K562 (cell line): ENCODE measurements at regions not wholly inside any gene's neighbourhood (a gene's known extent, or its start where the extent isn't known, plus 50 kb on each side); places are given as distances from the start of the nearest gene placed in this dataset.

ENCODE experiments used
- BACH1 ChIP-seq: fragments of 200-800 bp; sonication (Bioruptor generic); IDR thresholded peaks from 2 replicates; pipeline ENCODE4 v1.6.1; 2016; ENCODE audit warnings: missing genetic modification characterization, missing compliant biosample characterization
- FUS ChIP-seq: fragments of 200-400 bp; formaldehyde crosslinking; optimal IDR thresholded peaks from 2 replicates; pipeline ENCODE3; 2017; ENCODE audit warnings: low read depth, low read length
- POLR2AphosphoS2 ChIP-seq: IDR thresholded peaks from 2 replicates; pipeline ENCODE4 v1.6.1; 2012; ENCODE audit warnings: low read length, improper control_type of control experiment
- RAD21 ChIP-seq, 2 experiments: fragments of 250-450 bp in 1 of 2; fragments of 450-650 bp in 1 of 2; sonication (Bioruptor Pico) in 1 of 2; formaldehyde crosslinking in 1 of 2; IDR thresholded peaks in 1 of 2; conservative IDR thresholded peaks in 1 of 2; 2 replicates each; pipeline versions ENCODE4 v1.4.0 to v1.8.0; 2020 to 2022; ENCODE audit warnings: mild to moderate bottlenecking in 2 of 2, moderate library complexity in 1 of 2
- SRSF3 ChIP-seq: fragments of 200-400 bp; formaldehyde crosslinking; IDR thresholded peaks from 2 replicates; pipeline ENCODE4 v1.6.1; 2016; ENCODE audit warnings: mild to moderate bottlenecking, low read length, moderate library complexity; ENCODE audit not compliant: insufficient read depth
- TAF1 ChIP-seq: IDR thresholded peaks from 2 replicates; pipeline ENCODE4 v1.6.1; 2011; ENCODE audit warnings: mild to moderate bottlenecking, low read length, moderate library complexity; ENCODE audit not compliant: insufficient read depth, control insufficient read depth, severe bottlenecking; ENCODE audit errors: extremely low read depth
- TBP ChIP-seq: optimal IDR thresholded peaks from 2 replicates; pipeline ENCODE3; 2011; ENCODE audit warnings: low read depth, low read length, improper control_type of control experiment
- YY1 ChIP-seq, 3 experiments: IDR thresholded peaks; 2 replicates each; pipeline ENCODE4 v1.6.1; 2011; ENCODE audit warnings: low read length in 2 of 3, mild to moderate bottlenecking in 2 of 3, moderate library complexity in 2 of 3, borderline replicate concordance in 1 of 3, control low read depth in 1 of 3, low read depth in 1 of 3; ENCODE audit not compliant: insufficient read depth in 3 of 3, insufficient replicate concordance in 2 of 3, control insufficient read depth in 1 of 3, insufficient read length in 1 of 3; ENCODE audit errors: extremely low read depth in 1 of 3
- ZNF347 ChIP-seq: fragments of 450-650 bp; formaldehyde crosslinking; IDR thresholded peaks from 2 replicates; pipeline ENCODE4 v1.4.0; 2020; ENCODE audit warnings: low read depth, mild to moderate bottlenecking, moderate library complexity
- ZNF384 ChIP-seq: IDR thresholded peaks from 2 replicates; pipeline ENCODE4 v1.6.1; 2012; ENCODE audit warnings: low read depth, low read length, improper control_type of control experiment
- TF ChIP-seq, protein P1 (sequence below), 3 experiments: IDR thresholded peaks in 2 of 3; conservative IDR thresholded peaks in 1 of 3; 2 replicates each; pipeline ENCODE4 v1.5.1; 2011 to 2012; ENCODE audit warnings: low read length in 3 of 3, mild to moderate bottlenecking in 3 of 3, control low read depth in 2 of 3, improper control_type of control experiment in 1 of 3, inconsistent platforms in 1 of 3, low read depth in 1 of 3, mixed read lengths in 1 of 3, moderate library complexity in 1 of 3; ENCODE audit not compliant: insufficient read depth in 2 of 3
- TF ChIP-seq, protein P2 (sequence below), 2 experiments: fragments of 450-650 bp in 1 of 2; sonication (generic) in 1 of 2; formaldehyde crosslinking in 1 of 2; IDR thresholded peaks in 1 of 2; conservative IDR thresholded peaks in 1 of 2; 2 replicates each; pipeline versions ENCODE4 v1.6.1 to v1.8.1; 2016 to 2023; ENCODE audit warnings: mild to moderate bottlenecking in 2 of 2, moderate library complexity in 2 of 2, inconsistent platforms in 1 of 2, missing genetic modification reagents in 1 of 2
- TF ChIP-seq, protein P3 (sequence below): fragments of 450-650 bp; IDR thresholded peaks from 2 replicates; pipeline ENCODE4 v1.6.1; 2016; ENCODE audit warnings: low read depth

DNA sequence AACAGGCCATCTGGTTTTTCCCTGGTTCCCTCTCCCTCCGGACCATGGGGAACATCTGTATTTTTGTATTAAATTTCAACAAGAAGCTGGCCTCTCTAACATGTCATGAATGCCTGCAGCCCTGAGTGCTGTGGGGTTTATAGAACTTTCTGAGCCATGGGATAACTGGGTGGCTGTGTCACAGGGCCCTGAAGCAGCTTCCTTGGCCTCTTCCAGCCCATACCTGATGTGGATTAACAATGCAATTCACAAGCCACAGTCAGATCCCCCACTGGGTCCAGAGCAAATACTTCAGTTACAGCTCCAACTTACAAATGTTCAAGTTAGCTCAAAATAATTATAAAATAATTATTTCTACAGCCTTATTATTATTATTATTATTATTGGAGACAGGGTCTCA lies 307.8 kb upstream of the CELF4 start:
- TF ChIP-seq, protein P1, sequence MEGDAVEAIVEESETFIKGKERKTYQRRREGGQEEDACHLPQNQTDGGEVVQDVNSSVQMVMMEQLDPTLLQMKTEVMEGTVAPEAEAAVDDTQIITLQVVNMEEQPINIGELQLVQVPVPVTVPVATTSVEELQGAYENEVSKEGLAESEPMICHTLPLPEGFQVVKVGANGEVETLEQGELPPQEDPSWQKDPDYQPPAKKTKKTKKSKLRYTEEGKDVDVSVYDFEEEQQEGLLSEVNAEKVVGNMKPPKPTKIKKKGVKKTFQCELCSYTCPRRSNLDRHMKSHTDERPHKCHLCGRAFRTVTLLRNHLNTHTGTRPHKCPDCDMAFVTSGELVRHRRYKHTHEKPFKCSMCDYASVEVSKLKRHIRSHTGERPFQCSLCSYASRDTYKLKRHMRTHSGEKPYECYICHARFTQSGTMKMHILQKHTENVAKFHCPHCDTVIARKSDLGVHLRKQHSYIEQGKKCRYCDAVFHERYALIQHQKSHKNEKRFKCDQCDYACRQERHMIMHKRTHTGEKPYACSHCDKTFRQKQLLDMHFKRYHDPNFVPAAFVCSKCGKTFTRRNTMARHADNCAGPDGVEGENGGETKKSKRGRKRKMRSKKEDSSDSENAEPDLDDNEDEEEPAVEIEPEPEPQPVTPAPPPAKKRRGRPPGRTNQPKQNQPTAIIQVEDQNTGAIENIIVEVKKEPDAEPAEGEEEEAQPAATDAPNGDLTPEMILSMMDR (IDR thresholded peaks at IDR 0.05 in 2 of 3, conservative IDR thresholded peaks at IDR 0.05 in 1 of 3; ENCODE audit: insufficient read depth in 2 of 3, low read depth in 1 of 3, low read length in 3 of 3), result no peak
- TF ChIP-seq SRSF3 (no peak), POLR2AphosphoS2 (no peak), TBP (no peak), BACH1 (tag) (no peak), YY1 (IDR thresholded peaks at IDR 0.05; ENCODE audit: borderline replicate concordance in 1 of 3, control insufficient read depth in 1 of 3, extremely low read depth in 1 of 3, insufficient read depth in 3 of 3, insufficient read length in 1 of 3, insufficient replicate concordance in 2 of 3, low read depth in 1 of 3, low read length in 2 of 3) (no peak), FUS (no peak), RAD21 (CRISPR knock-in tag; conservative IDR thresholded peaks at IDR 0.05 in 1 of 2, IDR thresholded peaks at IDR 0.05 in 1 of 2) (no peak), TAF1 (no peak), ZNF384 (no peak), ZNF347 (CRISPR knock-in tag) (no peak)
- TF ChIP-seq, protein P2, sequence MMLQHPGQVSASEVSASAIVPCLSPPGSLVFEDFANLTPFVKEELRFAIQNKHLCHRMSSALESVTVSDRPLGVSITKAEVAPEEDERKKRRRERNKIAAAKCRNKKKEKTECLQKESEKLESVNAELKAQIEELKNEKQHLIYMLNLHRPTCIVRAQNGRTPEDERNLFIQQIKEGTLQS (IDR thresholded peaks at IDR 0.05), result no peak
- TF ChIP-seq, protein P2 (CRISPR knock-in tag; conservative IDR thresholded peaks at IDR 0.05), result no peak
- TF ChIP-seq, protein P3, sequence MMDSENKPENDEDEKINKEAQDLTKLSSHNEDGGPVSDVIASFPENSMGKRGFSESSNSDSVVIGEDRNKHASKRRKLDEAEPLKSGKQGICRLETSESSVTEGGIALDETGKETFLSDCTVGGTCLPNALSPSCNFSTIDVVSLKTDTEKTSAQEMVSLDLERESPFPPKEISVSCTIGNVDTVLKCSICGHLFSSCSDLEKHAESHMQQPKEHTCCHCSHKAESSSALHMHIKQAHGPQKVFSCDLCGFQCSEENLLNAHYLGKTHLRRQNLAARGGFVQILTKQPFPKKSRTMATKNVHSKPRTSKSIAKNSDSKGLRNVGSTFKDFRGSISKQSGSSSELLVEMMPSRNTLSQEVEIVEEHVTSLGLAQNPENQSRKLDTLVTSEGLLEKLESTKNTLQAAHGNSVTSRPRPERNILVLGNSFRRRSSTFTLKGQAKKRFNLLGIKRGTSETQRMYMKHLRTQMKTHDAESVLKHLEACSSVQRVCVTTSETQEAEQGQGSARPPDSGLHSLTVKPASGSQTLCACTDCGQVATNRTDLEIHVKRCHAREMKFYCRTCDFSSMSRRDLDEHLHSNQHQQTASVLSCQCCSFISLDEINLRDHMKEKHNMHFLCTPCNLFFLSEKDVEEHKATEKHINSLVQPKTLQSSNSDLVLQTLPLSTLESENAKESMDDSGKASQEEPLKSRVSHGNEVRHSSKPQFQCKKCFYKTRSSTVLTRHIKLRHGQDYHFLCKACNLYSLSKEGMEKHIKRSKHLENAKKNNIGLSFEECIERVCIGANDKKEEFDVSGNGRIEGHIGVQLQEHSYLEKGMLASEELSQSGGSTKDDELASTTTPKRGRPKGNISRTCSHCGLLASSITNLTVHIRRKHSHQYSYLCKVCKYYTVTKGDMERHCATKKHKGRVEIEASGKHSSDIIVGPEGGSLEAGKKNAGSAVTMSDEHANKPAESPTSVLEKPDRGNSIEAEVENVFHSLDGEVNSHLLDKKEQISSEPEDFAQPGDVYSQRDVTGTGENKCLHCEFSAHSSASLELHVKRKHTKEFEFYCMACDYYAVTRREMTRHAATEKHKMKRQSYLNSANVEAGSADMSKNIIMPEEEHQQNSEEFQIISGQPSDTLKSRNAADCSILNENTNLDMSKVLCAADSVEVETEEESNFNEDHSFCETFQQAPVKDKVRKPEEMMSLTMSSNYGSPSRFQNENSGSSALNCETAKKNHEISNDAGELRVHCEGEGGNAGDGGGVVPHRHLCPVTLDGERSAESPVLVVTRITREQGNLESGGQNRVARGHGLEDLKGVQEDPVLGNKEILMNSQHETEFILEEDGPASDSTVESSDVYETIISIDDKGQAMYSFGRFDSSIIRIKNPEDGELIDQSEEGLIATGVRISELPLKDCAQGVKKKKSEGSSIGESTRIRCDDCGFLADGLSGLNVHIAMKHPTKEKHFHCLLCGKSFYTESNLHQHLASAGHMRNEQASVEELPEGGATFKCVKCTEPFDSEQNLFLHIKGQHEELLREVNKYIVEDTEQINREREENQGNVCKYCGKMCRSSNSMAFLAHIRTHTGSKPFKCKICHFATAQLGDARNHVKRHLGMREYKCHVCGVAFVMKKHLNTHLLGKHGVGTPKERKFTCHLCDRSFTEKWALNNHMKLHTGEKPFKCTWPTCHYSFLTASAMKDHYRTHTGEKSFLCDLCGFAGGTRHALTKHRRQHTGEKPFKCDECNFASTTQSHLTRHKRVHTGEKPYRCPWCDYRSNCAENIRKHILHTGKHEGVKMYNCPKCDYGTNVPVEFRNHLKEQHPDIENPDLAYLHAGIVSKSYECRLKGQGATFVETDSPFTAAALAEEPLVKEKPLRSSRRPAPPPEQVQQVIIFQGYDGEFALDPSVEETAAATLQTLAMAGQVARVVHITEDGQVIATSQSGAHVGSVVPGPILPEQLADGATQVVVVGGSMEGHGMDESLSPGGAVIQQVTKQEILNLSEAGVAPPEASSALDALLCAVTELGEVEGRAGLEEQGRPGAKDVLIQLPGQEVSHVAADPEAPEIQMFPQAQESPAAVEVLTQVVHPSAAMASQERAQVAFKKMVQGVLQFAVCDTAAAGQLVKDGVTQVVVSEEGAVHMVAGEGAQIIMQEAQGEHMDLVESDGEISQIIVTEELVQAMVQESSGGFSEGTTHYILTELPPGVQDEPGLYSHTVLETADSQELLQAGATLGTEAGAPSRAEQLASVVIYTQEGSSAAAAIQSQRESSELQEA, result no peak
